A549 (cell line): ENCODE measurements at regions not wholly inside any gene's neighbourhood (a gene's known extent, or its start where the extent isn't known, plus 50 kb on each side); places are given as distances from the start of the nearest gene placed in this dataset.

ENCODE experiments used
- EP300 ChIP-seq, 2 experiments: fragments of >200 bp; sonication (Bioruptor Twin); formaldehyde crosslinking; IDR thresholded peaks; 2 replicates in 1 of 2; 3 replicates in 1 of 2; pipeline ENCODE4 v1.6.1; 2016 to 2017
- ESRRA ChIP-seq: fragments of 150-350 bp; IDR thresholded peaks from 2 replicates; pipeline ENCODE4 v1.6.1; 2014; ENCODE audit warnings: mild to moderate bottlenecking, low read length, borderline replicate concordance
- JUN ChIP-seq, 2 experiments: fragments of >200 bp; sonication (Bioruptor Twin); formaldehyde crosslinking; IDR thresholded peaks; 2 replicates in 1 of 2; 3 replicates in 1 of 2; pipeline ENCODE4 v1.6.1; 2016 to 2017
- KDM1A ChIP-seq: fragments of 200-600 bp; sonication (generic); IDR thresholded peaks from 2 replicates; pipeline ENCODE4 v1.6.1; 2016; ENCODE audit warnings: low read depth, mild to moderate bottlenecking
- MAZ ChIP-seq: fragments of 150-350 bp; IDR thresholded peaks from 2 replicates; pipeline ENCODE4 v1.6.1; 2014; ENCODE audit warnings: antibody characterized with exemption, low read depth, low read length, borderline replicate concordance
- POLR2A ChIP-seq: IDR thresholded peaks from 2 replicates; pipeline ENCODE4 v1.6.1; 2012; ENCODE audit warnings: mild to moderate bottlenecking, low read length
- RAD21 ChIP-seq, 2 experiments: fragments of >200 bp in 1 of 2; sonication (Bioruptor Twin) in 1 of 2; formaldehyde crosslinking in 1 of 2; IDR thresholded peaks in 1 of 2; conservative IDR thresholded peaks in 1 of 2; 2 replicates in 1 of 2; 3 replicates in 1 of 2; pipeline ENCODE4 v1.6.1; 2012 to 2018; ENCODE audit warnings: inconsistent platforms in 1 of 2
- RFX5 ChIP-seq: fragments of 450-650 bp; IDR thresholded peaks from 2 replicates; pipeline ENCODE4 v1.7.1; 2014; ENCODE audit warnings: antibody characterized with exemption, mild to moderate bottlenecking, moderate library complexity
- RNF2 ChIP-seq: fragments of 200-600 bp; sonication (generic); IDR thresholded peaks from 2 replicates; pipeline ENCODE4 v1.6.1; 2016; ENCODE audit warnings: low read depth, mild to moderate bottlenecking, antibody characterized with exemption, moderate library complexity, borderline replicate concordance
- TF ChIP-seq, protein P1 (sequence below): fragments of >200 bp; sonication (Bioruptor Twin); formaldehyde crosslinking; IDR thresholded peaks from 3 replicates; pipeline ENCODE4 v1.5.1; 2016
- TF ChIP-seq, protein P2 (sequence below): IDR thresholded peaks from 2 replicates; pipeline ENCODE4 v1.6.1; 2012; ENCODE audit warnings: low read depth, borderline replicate concordance
- TF ChIP-seq, protein P3 (sequence below): fragments of 150-350 bp; IDR thresholded peaks from 2 replicates; pipeline ENCODE4 v1.6.1; 2014; ENCODE audit warnings: low read depth, mild to moderate bottlenecking, low read length
- TF ChIP-seq, protein P4 (sequence below): IDR thresholded peaks from 2 replicates; pipeline ENCODE4 v1.6.1; 2012
- TF ChIP-seq, protein P5 (sequence below): IDR thresholded peaks from 2 replicates; pipeline ENCODE4 v1.6.1; 2012

DNA sequence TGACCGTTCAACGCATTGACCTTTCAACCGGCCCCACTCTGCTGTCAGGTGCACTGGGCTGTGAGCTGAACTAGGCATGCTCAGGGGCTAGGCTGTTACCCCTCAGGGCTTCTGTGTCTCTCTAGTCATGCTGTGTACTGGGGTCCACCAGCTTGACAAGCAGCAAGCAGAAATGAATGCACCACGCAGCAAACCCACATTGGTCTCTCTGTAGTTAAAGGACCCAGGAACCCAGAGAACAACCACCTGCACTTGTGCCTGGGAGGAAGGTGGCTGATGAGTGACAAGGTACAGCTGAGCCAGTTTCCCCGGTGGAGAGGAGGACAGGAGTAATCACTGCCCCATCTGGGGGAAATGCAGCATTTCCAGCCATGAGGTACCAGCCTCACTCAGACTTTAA is 159.9 kb downstream of the USP12 start:
- TF ChIP-seq MAZ (no peak), POLR2A (no peak), JUN (IDR thresholded peaks at IDR 0.05) (no peak), RAD21 (conservative IDR thresholded peaks at IDR 0.05 in 1 of 2, IDR thresholded peaks at IDR 0.05 in 1 of 2) (no peak), RNF2 (no peak), RFX5 (no peak), KDM1A (no peak), ESRRA (no peak), EP300 (IDR thresholded peaks at IDR 0.05) (no peak)
- TF ChIP-seq, protein P1, sequence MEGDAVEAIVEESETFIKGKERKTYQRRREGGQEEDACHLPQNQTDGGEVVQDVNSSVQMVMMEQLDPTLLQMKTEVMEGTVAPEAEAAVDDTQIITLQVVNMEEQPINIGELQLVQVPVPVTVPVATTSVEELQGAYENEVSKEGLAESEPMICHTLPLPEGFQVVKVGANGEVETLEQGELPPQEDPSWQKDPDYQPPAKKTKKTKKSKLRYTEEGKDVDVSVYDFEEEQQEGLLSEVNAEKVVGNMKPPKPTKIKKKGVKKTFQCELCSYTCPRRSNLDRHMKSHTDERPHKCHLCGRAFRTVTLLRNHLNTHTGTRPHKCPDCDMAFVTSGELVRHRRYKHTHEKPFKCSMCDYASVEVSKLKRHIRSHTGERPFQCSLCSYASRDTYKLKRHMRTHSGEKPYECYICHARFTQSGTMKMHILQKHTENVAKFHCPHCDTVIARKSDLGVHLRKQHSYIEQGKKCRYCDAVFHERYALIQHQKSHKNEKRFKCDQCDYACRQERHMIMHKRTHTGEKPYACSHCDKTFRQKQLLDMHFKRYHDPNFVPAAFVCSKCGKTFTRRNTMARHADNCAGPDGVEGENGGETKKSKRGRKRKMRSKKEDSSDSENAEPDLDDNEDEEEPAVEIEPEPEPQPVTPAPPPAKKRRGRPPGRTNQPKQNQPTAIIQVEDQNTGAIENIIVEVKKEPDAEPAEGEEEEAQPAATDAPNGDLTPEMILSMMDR = no peak
- TF ChIP-seq, protein P2, sequence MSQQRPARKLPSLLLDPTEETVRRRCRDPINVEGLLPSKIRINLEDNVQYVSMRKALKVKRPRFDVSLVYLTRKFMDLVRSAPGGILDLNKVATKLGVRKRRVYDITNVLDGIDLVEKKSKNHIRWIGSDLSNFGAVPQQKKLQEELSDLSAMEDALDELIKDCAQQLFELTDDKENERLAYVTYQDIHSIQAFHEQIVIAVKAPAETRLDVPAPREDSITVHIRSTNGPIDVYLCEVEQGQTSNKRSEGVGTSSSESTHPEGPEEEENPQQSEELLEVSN = no peak
- TF ChIP-seq, protein P3, sequence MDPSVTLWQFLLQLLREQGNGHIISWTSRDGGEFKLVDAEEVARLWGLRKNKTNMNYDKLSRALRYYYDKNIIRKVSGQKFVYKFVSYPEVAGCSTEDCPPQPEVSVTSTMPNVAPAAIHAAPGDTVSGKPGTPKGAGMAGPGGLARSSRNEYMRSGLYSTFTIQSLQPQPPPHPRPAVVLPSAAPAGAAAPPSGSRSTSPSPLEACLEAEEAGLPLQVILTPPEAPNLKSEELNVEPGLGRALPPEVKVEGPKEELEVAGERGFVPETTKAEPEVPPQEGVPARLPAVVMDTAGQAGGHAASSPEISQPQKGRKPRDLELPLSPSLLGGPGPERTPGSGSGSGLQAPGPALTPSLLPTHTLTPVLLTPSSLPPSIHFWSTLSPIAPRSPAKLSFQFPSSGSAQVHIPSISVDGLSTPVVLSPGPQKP = no peak
- TF ChIP-seq, protein P4, sequence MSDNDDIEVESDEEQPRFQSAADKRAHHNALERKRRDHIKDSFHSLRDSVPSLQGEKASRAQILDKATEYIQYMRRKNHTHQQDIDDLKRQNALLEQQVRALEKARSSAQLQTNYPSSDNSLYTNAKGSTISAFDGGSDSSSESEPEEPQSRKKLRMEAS = no peak
- TF ChIP-seq, protein P5, sequence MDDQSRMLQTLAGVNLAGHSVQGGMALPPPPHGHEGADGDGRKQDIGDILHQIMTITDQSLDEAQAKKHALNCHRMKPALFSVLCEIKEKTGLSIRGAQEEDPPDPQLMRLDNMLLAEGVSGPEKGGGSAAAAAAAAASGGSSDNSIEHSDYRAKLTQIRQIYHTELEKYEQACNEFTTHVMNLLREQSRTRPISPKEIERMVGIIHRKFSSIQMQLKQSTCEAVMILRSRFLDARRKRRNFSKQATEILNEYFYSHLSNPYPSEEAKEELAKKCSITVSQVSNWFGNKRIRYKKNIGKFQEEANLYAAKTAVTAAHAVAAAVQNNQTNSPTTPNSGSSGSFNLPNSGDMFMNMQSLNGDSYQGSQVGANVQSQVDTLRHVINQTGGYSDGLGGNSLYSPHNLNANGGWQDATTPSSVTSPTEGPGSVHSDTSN = no peak
